GM10266 (cell line): ENCODE measurements at regions not wholly inside any gene's neighbourhood (a gene's known extent, or its start where the extent isn't known, plus 50 kb on each side); places are given as distances from the start of the nearest gene placed in this dataset.
"Not testable (repeated sequence)": the region's sequence is repeated elsewhere in the genome, so short reads cannot be mapped to it uniquely, and the experiment has no call there.

ENCODE experiments used
- DNase-seq: peaks from one replicate; pipeline ENCODE4 v3.0.0; 2012; ENCODE audit errors: extremely low spot score
- TF ChIP-seq, protein P1 (sequence below): IDR thresholded peaks from 2 replicates; pipeline ENCODE4 v1.5.1; 2012; ENCODE audit warnings: mild to moderate bottlenecking, low read depth; ENCODE audit not compliant: control insufficient read depth, insufficient read depth; ENCODE audit errors: missing control alignments

DNA sequence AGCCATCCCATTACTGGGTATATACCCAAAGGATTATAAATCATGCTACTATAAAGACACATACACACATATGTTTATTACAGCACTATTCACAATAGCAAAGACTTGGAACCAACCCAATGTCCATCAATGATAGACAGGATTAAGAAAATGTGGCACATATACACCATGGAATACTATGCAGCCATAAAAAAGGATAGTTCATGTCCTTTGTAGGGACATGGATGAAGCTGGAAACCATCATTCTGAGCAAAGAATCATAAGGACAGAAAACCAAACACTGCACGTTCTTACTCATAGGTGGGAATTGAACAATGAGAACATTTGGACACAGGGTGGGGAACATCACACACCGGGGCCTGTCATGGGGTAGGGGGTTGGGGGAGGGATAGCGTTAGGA lies 60.3 kb upstream of the NMU start:
- not testable (repeated sequence) for DNase-seq

DNA sequence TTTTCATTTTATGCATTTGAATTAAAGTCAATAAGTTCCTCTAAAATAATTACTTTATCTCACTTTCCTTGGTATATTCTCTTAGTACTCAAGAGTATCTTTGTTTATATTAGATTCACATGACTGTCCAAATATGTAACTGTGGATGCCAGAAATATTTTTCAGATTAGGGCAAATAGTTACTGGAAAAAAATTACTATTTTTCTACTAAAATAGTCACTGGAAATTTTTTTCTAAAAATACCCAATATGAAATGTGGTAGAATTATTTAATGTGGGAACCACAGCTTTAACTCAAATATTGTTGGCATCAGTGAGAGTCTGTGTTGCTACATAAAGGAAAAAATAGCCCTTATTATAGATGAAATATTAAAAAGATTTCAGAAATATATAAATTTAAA lies 70.4 kb upstream of the NMU start:
- no peak for DNase-seq
- TF ChIP-seq, protein P1, sequence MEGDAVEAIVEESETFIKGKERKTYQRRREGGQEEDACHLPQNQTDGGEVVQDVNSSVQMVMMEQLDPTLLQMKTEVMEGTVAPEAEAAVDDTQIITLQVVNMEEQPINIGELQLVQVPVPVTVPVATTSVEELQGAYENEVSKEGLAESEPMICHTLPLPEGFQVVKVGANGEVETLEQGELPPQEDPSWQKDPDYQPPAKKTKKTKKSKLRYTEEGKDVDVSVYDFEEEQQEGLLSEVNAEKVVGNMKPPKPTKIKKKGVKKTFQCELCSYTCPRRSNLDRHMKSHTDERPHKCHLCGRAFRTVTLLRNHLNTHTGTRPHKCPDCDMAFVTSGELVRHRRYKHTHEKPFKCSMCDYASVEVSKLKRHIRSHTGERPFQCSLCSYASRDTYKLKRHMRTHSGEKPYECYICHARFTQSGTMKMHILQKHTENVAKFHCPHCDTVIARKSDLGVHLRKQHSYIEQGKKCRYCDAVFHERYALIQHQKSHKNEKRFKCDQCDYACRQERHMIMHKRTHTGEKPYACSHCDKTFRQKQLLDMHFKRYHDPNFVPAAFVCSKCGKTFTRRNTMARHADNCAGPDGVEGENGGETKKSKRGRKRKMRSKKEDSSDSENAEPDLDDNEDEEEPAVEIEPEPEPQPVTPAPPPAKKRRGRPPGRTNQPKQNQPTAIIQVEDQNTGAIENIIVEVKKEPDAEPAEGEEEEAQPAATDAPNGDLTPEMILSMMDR, result no peak

DNA sequence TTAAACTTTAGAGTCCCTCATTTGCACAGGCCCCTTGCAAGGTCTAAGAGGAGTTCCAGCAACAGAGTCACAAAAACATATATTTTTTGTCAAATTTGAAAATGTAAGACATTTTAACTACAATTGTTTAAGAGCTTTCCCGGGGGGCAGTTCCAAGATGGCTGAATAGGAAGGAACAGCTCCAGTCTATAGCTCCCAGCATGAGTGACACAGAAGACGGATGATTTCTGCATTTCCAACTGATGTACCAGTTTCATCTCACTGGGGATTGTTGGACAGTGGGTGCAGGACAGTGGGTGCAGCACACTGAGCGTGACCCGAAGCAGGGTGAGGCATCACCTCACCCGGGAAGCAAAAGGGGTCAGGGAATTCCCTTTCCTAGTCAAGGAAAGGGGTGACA lies 71.4 kb upstream of the NMU start:
- TF ChIP-seq, protein P1, result no peak
- DNase-seq, result no peak

DNA sequence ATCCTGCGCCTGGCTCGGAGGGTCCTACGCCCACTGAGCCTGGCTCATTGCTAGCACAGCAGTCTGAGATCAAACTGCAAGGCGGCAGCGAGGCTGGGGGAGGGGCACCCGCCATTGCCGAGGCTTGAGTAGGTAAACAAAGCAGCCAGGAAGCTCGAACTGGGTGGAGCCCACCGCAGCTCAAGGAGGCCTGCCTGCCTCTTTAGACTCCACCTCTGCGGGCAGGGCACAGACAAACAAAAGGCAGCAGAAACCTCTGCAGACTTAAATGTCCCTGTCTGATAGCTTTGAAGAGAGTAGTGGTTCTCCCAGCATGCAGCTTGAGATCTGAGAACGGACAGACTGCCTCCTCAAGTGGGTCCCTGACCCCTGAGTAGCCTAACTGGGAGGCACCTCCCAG lies 71.9 kb upstream of the NMU start:
- DNase-seq, result not testable (repeated sequence)

DNA sequence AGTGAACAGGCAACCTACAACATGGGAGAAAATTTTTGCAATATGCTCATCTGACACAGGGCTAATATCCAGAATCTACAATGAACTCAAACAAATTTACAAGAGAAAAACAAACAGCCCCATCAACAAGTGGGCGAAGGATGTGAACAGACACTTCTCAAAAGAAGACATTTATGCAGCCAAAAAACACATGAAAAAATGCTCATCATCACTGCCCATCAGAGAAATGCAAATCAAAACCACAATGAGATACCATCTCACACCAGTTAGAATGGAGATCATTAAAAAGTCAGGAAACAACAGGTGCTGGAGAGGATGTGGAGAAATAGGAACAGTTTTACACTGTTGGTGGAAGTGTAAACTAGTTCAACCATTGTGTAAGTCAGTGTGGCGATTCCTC lies 76.7 kb upstream of the NMU start:
- not testable (repeated sequence) for DNase-seq

DNA sequence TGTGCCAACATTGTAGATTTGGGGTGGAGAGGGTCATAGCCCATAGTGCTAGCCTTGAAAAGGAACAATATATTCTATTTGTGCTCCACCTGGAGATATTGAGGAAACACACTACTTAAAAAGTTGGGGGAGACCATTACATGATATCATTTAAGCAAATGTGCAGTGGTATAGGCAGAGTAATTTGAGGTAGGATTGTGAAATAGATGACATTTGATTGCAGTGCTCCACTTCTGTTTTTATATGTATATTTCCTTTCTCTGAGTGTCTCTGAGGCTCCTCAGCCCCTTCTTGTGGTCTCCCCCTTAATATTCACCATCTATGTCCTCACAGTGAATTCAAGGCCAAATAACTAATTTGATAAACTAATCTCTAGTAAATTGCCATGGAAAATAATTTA lies 85.6 kb upstream of the NMU start:
- no peak for DNase-seq
- TF ChIP-seq, protein P1, result no peak

DNA sequence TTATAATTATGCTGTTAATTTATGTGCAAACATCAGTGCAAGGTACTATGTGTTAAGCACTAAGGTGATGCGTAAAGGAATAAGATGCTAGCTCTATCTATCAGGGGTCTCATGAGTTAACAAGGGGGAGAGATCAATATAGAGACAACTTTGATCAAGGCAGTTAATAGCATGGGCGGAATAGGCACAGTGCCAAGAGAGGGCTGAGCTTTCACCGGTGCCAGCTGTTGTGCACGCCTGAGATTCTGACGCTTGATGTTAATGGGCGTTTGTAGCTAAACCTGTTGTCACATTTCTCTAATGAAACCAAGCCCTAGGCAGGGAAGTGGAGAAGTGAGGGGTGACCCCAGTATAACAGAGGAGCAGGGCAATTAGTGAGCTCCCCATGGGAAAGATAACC lies 86.0 kb upstream of the NMU start:
- TF ChIP-seq, protein P1, result no peak
- DNase-seq, result no peak

DNA sequence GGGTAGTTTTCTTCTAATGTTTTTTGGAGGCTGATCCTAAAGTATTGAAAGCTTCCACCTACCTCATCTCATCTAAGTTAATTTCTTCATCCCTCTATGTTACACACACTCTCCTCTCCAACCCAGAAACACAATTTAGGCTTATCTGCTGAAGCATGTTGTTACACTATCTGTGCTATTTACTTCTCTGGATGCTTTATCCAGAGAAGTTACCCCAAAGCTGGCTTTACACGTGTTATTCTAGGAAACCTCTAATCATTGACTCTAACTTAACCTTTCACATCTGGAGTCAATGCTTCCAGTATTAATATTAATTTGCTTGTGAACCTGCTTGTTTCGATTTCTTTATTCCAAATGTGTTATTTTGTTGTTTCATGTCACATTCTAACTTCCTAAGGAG lies 87.3 kb upstream of the NMU start:
- no peak for DNase-seq
- TF ChIP-seq, protein P1, result no peak

DNA sequence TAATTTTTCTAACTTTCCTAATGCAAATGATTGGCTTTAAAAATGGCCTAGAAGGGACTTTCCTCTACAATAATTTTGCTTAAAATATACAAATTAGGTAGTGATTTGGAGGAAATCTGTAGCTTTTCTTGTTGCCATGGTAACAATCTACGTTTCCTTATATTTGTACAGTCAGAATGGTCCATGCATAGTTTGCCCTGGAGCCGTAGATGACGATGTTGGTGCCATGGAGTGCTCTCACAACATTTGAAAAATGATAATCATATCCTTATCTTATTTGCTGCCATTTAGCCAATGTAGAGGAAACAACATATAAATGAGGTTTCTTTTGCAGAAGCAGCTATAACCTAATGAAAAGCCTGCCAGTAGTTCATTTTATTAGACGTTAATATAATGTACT lies 89.0 kb upstream of the NMU start:
- TF ChIP-seq, protein P1, result no peak
- no peak for DNase-seq
